ENCODE measurements at regions not wholly inside any gene's neighbourhood (a gene's known extent, or its start where the extent isn't known, plus 50 kb on each side); places are given as distances from the start of the nearest gene placed in this dataset.

DNA sequence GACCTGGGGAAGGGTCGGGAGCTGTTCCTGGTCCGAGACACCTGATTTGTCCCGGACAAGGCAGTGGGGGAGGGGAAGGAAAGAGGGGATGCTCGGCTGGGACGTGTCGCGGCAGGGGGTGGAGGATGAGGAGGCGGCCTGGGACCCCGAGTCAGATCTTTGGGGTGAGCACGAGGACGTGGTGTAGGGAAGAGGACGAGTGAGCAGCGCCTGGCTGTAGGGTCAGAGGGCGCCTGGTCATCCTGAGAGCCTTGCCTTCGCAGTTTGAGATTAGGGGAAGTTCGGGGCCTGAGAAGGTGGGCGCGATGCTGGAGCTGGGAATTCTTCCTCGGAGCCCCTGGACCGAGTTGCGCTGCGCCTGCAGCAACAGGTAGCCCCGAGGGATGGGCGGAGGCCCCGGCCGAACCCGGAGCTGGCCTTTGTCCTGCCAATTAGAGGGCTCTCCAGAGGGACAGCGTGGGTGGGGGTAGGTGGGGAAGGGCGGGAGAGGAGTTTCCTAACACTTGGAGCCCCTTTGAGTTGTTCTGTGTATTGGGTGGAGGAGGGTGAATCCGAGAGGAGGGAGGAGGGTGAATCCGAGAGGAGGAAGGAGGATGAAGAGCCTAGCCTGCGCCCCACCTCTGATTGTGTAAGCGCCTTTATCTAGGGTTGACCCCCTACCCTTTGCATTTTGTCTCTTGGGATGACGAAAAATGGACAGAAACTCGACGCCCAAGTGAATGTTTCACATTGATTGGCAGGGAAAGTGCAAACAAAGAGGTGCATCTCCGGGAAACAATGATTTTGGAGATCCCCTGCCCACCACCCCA, 72.0 kb downstream of the SOX4 start:
- Histone ChIP-seq H3K27me3 (ENCODE audit: control insufficient read depth in 4 of 4, insufficient read depth in 4 of 4, low read length in 3 of 4) (peaks cover 0 to 7% (median 0%) of the 10 kb centered on the region in 4 donors), H3K27ac (ENCODE audit: low read depth in 1 of 2, low read length in 2 of 2) (no peak overlapping the region), H3K4me3 (ENCODE audit: low read depth in 1 of 3, low read length in 3 of 3) (peak overlapping the region in 2 of 3 donors; percentile 10 to 35), H3K36me3 (ENCODE audit: control insufficient read depth in 4 of 4, insufficient read depth in 3 of 4, low read depth in 1 of 4, low read length in 3 of 4) (no peaks in the 10 kb centered on the region), H3K4me1 (ENCODE audit: control insufficient read depth in 4 of 4, insufficient read depth in 4 of 4, low read length in 3 of 4) (peaks cover 0 to 14% (median 10%) of the 10 kb centered on the region in 4 donors), H3K9me3 (ENCODE audit: control insufficient read depth in 4 of 4, low read length in 3 of 4) (no peaks in the 10 kb centered on the region), H3K9ac (ENCODE audit: low read depth in 1 of 2, low read length in 2 of 2) (no peak overlapping the region)
- WGBS, result 3% methylated on average over 37 of the region's 37 CpGs
- no peak for DNase-seq (ENCODE audit: low spot score)
- TF ChIP-seq, protein P1, sequence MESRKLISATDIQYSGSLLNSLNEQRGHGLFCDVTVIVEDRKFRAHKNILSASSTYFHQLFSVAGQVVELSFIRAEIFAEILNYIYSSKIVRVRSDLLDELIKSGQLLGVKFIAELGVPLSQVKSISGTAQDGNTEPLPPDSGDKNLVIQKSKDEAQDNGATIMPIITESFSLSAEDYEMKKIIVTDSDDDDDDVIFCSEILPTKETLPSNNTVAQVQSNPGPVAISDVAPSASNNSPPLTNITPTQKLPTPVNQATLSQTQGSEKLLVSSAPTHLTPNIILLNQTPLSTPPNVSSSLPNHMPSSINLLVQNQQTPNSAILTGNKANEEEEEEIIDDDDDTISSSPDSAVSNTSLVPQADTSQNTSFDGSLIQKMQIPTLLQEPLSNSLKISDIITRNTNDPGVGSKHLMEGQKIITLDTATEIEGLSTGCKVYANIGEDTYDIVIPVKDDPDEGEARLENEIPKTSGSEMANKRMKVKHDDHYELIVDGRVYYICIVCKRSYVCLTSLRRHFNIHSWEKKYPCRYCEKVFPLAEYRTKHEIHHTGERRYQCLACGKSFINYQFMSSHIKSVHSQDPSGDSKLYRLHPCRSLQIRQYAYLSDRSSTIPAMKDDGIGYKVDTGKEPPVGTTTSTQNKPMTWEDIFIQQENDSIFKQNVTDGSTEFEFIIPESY (IDR thresholded peaks at IDR 0.05), result no peak
- TF ChIP-seq, protein P2, sequence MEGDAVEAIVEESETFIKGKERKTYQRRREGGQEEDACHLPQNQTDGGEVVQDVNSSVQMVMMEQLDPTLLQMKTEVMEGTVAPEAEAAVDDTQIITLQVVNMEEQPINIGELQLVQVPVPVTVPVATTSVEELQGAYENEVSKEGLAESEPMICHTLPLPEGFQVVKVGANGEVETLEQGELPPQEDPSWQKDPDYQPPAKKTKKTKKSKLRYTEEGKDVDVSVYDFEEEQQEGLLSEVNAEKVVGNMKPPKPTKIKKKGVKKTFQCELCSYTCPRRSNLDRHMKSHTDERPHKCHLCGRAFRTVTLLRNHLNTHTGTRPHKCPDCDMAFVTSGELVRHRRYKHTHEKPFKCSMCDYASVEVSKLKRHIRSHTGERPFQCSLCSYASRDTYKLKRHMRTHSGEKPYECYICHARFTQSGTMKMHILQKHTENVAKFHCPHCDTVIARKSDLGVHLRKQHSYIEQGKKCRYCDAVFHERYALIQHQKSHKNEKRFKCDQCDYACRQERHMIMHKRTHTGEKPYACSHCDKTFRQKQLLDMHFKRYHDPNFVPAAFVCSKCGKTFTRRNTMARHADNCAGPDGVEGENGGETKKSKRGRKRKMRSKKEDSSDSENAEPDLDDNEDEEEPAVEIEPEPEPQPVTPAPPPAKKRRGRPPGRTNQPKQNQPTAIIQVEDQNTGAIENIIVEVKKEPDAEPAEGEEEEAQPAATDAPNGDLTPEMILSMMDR (IDR thresholded peaks at IDR 0.05; ENCODE audit: low read depth, low read length, missing input control), result no peak
- TF ChIP-seq HNF4G (IDR thresholded peaks at IDR 0.05), result no peak
- TF ChIP-seq YY1 (IDR thresholded peaks at IDR 0.05), result no peak
- TF ChIP-seq EGR1 (IDR thresholded peaks at IDR 0.05; ENCODE audit: low read depth in 2 of 2), result no peak
- TF ChIP-seq GABPA (IDR thresholded peaks at IDR 0.05 in 1 of 2, conservative IDR thresholded peaks at IDR 0.05 in 1 of 2), result no peak
- no peak for TF ChIP-seq TAF1 (conservative IDR thresholded peaks at IDR 0.05)
- TF ChIP-seq RAD21 (IDR thresholded peaks at IDR 0.05), result no peak
- TF ChIP-seq, protein P3, sequence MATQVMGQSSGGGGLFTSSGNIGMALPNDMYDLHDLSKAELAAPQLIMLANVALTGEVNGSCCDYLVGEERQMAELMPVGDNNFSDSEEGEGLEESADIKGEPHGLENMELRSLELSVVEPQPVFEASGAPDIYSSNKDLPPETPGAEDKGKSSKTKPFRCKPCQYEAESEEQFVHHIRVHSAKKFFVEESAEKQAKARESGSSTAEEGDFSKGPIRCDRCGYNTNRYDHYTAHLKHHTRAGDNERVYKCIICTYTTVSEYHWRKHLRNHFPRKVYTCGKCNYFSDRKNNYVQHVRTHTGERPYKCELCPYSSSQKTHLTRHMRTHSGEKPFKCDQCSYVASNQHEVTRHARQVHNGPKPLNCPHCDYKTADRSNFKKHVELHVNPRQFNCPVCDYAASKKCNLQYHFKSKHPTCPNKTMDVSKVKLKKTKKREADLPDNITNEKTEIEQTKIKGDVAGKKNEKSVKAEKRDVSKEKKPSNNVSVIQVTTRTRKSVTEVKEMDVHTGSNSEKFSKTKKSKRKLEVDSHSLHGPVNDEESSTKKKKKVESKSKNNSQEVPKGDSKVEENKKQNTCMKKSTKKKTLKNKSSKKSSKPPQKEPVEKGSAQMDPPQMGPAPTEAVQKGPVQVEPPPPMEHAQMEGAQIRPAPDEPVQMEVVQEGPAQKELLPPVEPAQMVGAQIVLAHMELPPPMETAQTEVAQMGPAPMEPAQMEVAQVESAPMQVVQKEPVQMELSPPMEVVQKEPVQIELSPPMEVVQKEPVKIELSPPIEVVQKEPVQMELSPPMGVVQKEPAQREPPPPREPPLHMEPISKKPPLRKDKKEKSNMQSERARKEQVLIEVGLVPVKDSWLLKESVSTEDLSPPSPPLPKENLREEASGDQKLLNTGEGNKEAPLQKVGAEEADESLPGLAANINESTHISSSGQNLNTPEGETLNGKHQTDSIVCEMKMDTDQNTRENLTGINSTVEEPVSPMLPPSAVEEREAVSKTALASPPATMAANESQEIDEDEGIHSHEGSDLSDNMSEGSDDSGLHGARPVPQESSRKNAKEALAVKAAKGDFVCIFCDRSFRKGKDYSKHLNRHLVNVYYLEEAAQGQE (IDR thresholded peaks at IDR 0.05), result no peak
- no peak for TF ChIP-seq RXRA (IDR thresholded peaks at IDR 0.05)
- TF ChIP-seq, protein P4, sequence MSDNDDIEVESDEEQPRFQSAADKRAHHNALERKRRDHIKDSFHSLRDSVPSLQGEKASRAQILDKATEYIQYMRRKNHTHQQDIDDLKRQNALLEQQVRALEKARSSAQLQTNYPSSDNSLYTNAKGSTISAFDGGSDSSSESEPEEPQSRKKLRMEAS (IDR thresholded peaks at IDR 0.05), result no peak
- TF ChIP-seq JUND (IDR thresholded peaks at IDR 0.05), result no peak
- TF ChIP-seq, protein P5, sequence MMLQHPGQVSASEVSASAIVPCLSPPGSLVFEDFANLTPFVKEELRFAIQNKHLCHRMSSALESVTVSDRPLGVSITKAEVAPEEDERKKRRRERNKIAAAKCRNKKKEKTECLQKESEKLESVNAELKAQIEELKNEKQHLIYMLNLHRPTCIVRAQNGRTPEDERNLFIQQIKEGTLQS (IDR thresholded peaks at IDR 0.05), result no peak
- TF ChIP-seq FOXA1 (IDR thresholded peaks at IDR 0.05), result no peak
- TF ChIP-seq FOXA2 (IDR thresholded peaks at IDR 0.05), result no peak
- TF ChIP-seq NR2F2 (IDR thresholded peaks at IDR 0.05), result no peak
